22Rv1 (cell line): ENCODE measurements at regions not wholly inside any gene's neighbourhood (a gene's known extent, or its start where the extent isn't known, plus 50 kb on each side); places are given as distances from the start of the nearest gene placed in this dataset.
"Not testable (repeated sequence)": the region's sequence is repeated elsewhere in the genome, so short reads cannot be mapped to it uniquely, and the experiment has no call there.

Experiments used
- H3K27ac ChIP-seq: fragments of 450-650 bp; 2 replicates; pipeline ENCODE4 v1.5.1; 2017
- ZFX ChIP-seq: fragments of 450-650 bp; IDR thresholded peaks from 2 replicates; pipeline ENCODE4 v1.6.1; 2017; ENCODE audit warnings: antibody characterized with exemption, borderline replicate concordance
- TF ChIP-seq, protein P1 (sequence below): fragments of 450-650 bp; IDR thresholded peaks from 2 replicates; pipeline ENCODE4 v1.5.1; 2017; ENCODE audit warnings: mild to moderate bottlenecking

DNA sequence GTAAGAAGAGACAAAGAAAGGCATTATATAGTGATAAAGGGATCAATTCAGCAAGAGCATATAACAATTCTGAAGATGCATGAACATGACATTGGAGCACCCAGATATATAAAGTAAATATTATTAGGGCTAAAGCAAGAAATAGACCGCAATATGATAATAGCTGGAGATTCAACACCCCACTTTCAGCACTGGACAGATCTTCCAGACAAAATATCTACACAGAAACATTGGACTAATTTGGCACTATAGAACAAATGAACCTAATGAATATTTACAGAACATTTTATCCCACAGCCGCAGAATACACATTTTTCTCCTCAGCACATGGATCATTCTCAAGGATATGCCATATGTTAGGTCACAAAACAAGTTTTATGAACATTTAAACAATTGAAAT, 633.1 kb downstream of the JRKL start:
- no peak for TF ChIP-seq ZFX
- TF ChIP-seq, protein P1, sequence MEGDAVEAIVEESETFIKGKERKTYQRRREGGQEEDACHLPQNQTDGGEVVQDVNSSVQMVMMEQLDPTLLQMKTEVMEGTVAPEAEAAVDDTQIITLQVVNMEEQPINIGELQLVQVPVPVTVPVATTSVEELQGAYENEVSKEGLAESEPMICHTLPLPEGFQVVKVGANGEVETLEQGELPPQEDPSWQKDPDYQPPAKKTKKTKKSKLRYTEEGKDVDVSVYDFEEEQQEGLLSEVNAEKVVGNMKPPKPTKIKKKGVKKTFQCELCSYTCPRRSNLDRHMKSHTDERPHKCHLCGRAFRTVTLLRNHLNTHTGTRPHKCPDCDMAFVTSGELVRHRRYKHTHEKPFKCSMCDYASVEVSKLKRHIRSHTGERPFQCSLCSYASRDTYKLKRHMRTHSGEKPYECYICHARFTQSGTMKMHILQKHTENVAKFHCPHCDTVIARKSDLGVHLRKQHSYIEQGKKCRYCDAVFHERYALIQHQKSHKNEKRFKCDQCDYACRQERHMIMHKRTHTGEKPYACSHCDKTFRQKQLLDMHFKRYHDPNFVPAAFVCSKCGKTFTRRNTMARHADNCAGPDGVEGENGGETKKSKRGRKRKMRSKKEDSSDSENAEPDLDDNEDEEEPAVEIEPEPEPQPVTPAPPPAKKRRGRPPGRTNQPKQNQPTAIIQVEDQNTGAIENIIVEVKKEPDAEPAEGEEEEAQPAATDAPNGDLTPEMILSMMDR, result no peak
- H3K27ac ChIP-seq, result no peak overlapping the region

DNA sequence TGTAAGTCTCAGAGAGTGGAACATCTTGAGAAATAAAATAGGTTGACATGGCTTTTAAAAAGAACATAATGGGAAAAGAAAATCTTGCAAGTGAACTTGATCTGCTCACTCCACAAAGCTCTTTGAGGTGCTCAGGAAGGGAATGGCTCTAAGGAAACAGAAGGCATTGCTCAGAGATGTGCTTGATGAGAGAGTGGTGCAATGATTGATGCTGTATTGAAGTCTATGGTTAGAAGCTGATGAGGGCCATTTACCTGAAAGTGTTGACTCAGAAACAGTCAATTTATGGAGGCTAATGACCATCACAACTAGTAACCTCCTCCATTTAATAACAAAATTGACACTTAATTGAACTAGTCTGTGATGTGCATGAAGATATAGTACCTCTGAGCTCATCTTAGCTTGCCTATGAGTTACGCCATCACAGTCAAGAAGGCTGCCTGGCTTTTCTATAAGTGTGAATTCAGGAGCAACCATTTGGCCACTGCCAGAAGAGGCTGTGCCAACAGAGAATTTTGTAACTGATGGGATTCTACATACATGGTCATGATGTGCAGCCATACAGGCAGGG, 639.1 kb downstream of the JRKL start:
- no peak for TF ChIP-seq ZFX
- TF ChIP-seq, protein P1, result no peak
- H3K27ac ChIP-seq, result no peak overlapping the region

DNA sequence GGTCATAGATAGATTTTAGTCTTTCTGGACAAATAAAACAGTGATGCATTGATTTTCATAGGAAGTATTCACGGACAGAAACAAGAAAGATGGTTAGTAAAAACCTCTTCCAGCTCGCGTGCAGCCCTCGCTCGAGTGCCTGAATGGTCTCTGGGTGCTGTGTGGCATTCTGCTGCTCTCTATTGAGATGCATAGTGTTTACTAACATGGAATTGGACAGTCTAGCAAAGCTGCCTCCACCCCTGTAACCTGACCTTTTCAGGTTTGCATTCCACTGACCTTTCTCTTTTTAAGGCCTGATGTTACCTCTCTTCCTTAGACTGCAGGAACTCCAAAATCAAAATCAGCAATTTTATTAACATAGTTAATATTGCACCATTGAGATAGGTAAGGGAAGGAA, 643.4 kb downstream of the JRKL start:
- H3K27ac ChIP-seq, result no peak overlapping the region
- TF ChIP-seq ZFX, result no peak
- TF ChIP-seq, protein P1, result no peak

DNA sequence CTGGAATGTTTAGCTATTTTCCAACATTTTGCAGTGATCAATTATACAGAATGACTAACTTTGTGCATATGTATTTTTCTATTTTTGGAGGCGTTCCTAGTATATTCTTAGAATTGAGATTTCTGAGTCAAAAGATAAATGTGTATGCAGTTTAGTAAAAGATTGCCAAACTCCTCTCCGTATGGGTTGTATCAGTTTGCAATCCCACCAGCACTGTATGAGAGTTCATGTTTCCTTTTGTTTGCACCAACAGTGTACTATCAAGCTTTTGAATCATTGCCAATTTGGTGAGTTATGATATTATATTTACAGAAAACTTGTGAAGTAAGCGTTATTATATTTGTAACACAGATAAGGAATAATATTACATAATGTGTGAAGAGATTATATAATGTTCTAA, 658.7 kb downstream of the JRKL start:
- TF ChIP-seq, protein P1, result no peak
- TF ChIP-seq ZFX, result no peak
- H3K27ac ChIP-seq, result no peak overlapping the region

DNA sequence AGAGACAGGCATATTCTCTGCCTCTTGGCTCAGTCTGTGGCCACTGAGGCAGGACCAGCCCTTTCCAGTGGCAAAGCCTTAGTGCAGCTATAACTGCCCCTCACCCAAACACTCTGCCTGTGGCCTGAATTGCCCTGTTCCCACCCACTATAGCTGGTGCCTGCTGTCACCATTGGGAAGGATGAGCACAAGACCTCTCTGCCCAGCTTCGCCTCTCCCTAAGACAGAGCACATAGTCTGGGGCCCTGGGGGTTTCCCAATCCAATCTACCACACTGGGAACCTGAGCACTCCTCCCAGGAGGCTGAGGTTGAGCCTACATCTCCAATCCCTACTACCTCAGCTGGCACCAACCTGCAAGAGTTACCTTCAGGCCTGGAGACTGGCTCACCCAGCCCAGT, 670.4 kb downstream of the JRKL start:
- TF ChIP-seq ZFX, result no peak
- TF ChIP-seq, protein P1, result no peak
- no peak overlapping the region for H3K27ac ChIP-seq

DNA sequence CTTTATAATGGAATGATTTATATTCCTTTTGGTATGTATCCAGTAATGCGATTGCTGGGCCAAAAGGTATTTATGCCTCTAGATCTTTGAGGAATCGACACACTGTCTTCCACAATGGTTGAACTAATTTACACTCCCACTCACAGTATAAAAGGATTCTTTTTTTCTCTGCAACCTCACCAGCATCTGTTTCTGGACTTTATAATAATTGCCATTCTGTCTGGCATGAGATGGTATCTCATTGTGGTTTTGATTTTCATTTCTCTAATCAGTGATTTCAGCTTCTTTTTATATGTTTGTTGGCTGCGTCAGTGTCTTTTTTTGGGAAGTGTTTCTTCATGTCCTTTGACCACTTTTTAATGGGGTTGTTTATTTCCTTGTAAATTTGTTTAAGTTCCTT, 679.3 kb downstream of the JRKL start:
- TF ChIP-seq, protein P1, result no peak
- TF ChIP-seq ZFX, result no peak
- no peak overlapping the region for H3K27ac ChIP-seq

DNA sequence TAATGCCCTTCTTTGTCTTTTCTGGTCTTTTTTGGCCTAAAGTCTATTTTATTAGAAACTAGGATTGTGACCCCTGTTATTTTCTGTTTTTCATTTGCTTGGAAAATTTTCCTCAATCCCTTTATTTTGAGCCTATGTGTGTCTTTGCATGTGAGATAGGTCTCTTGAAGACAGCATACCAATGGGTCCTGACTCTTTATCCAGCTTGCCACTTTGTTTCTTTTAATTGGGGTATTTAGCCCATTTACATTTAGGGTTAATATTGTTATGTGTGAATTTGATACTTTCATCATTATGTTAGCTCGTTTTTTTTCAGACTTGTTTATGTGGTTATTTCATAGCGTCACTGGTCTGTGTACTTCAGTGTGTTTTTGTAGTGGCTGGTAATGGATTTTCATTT, 682.6 kb downstream of the JRKL start:
- no peak overlapping the region for H3K27ac ChIP-seq
- TF ChIP-seq ZFX, result no peak
- TF ChIP-seq, protein P1, result no peak

DNA sequence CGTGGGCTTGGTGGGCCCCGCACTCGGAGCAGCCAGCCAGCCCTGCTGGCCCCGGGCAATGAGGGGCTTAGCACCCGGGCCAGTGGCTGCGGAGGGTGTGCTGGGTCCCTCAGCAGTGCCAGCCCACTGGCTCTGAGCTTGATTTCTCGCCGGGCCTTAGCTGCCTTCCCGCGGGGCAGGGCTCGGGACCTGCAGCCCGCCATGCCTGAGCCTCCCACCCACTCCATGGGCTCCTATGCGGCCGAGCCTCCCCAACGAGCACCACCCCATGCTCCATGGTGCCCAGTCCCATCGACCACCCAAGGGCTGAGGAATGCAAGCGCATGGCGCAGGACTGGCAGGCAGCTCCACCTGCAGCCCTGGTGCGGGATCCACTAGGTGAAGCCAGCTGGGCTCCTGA, 686.9 kb downstream of the JRKL start:
- H3K27ac ChIP-seq, result not testable (repeated sequence)
